GM10266 (cell line): ENCODE measurements at regions not wholly inside any gene's neighbourhood (a gene's known extent, or its start where the extent isn't known, plus 50 kb on each side); places are given as distances from the start of the nearest gene placed in this dataset.

Experiments
- DNase-seq: peaks from one replicate; pipeline ENCODE4 v3.0.0; 2012; ENCODE audit errors: extremely low spot score
- CTCF ChIP-seq: IDR thresholded peaks from 2 replicates; pipeline ENCODE4 v1.5.1; 2012; ENCODE audit warnings: mild to moderate bottlenecking, low read depth; ENCODE audit not compliant: control insufficient read depth, insufficient read depth; ENCODE audit errors: missing control alignments

DNA sequence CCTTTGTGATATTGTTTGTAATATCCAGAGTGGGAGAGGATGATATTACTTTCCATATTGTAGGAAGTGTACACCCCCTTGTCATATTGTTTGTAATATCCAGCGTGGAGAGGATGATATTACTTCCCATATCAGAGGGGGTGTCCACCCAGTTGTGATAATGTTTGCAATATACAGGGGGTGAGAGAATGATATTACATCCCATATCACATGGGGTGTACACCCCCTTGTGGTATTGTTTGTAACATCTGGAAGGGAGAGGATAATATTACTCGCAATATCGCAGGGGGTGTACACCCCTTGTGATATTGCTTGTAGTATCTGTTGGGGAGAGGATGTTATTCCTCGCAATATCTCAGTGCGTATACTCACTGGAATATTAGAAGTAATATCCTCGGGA lies 61.5 kb downstream of the PRSS23 start:
- no peak for DNase-seq
- TF ChIP-seq CTCF: no peak

- no peak for DNase-seq
- TF ChIP-seq CTCF: no peak
Measured at GRCh38 chr11:86863476-86863875, 63.1 kb downstream of the PRSS23 start.

- no peak for DNase-seq
- TF ChIP-seq CTCF: no peak
Measured at GRCh38 chr11:86865436-86865835, 65.1 kb downstream of the PRSS23 start.

DNA sequence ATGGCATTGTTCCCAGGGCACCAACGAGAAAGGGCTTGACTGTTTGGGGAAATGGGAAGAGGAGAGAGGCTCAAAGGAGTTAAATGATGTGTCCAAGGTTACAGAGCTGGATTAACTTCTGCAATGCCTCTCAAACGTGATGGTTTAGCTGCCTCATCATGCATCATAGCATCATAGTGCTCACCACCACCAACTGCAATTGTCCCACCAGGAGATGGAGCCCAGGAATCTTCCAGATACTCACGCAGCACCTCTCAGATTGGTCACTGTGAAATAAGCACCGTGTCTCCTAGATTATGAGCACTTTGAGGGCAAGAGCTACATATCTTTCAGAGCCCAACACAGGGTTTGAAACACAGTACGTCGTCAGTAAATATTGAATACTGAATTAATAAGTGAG lies 69.2 kb downstream of the PRSS23 start:
- TF ChIP-seq CTCF: peak; percentile 17
- no peak for DNase-seq

DNA sequence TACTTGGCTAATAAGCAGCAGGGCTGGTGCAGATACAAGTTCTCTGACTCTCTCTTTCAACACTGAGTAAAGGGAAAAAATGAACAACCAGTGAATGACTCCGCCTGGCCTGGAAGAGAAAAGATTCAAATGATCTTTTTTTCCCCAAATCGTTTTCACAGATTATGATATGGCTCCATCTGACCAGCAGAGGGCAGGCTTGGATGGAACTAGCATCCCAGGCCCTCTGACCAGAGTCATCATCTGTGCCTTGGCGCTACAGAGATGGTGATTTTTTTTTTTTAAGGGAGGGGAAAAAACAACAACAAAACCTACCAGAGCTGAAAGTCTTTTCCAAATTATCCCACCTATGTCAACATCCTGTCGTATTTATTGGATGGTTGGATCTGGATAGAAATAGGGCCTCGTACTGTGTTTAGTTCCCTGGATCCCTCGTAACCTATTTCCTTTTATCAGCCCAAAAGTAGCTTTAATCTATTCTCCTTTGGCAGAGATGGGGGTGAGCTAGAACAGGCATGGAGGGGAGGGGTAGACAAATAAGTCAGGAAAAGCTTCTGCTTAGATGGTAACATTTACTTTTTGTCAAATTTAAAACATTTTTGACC lies 69.7 kb downstream of the PRSS23 start:
- peak; percentile 76 for TF ChIP-seq CTCF
- peak; percentile 61 for DNase-seq

DNA sequence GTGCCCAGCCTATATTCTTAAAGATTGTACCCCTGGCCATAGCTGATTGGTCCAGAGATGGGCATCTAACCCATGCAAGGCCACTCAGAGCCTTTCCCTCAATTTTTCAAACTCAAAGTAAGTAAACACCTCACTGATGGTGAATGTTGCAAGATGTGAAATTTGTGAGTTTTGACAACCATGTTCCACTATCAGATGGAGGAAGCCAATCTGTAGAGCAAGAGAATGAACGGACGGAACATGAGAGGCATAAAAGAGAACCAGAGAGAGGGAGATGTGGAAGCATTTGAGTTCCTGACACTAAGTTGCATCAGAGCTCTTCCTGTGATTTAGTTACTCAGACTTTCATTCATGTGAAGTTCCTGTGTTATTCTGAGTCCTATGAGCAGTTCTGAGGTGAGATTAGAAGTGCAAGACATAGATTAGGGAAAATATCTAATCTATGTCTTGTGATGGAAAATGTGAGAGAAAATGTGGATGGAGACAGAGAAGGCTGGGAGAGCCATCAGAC lies 73.3 kb downstream of the PRSS23 start:
- TF ChIP-seq CTCF: no peak
- DNase-seq: no peak

GRCh38 chr11:86874304-86875056 lies 74.1 kb downstream of the PRSS23 start:
- no peak for DNase-seq
- no peak for TF ChIP-seq CTCF
